GM23338 (cell line): ENCODE measurements at regions not wholly inside any gene's neighbourhood (a gene's known extent, or its start where the extent isn't known, plus 50 kb on each side); places are given as distances from the start of the nearest gene placed in this dataset.

Experiments
- CREB1 ChIP-seq: fragments of 250-450 bp; sonication (Bioruptor Pico); IDR thresholded peaks from 2 replicates; pipeline ENCODE4 v1.5.0; 2020; ENCODE audit warnings: low read depth, mild to moderate bottlenecking, moderate library complexity
- CTCF ChIP-seq, 2 experiments: fragments of 200-600 bp in 1 of 2; sonication (generic) in 1 of 2; conservative IDR thresholded peaks; 2 replicates each; pipeline versions ENCODE4 v1.5.1 to v1.6.1; 2016 to 2017; ENCODE audit warnings: antibody characterized with exemption in 2 of 2, low read depth in 2 of 2, mild to moderate bottlenecking in 2 of 2, moderate library complexity in 1 of 2
- ETS1 ChIP-seq: IDR thresholded peaks from 2 replicates; pipeline ENCODE4 v1.6.1; 2016; ENCODE audit warnings: antibody characterized with exemption
- EZH2 ChIP-seq: fragments of 200-600 bp; sonication (generic); IDR thresholded peaks from one replicate; pipeline ENCODE4 v1.8.0; 2017; ENCODE audit warnings: antibody characterized with exemption, mild to moderate bottlenecking, low read depth; ENCODE audit not compliant: unreplicated experiment
- EZH2phosphoT487 ChIP-seq: fragments of 200-600 bp; sonication (generic); IDR thresholded peaks from one replicate; pipeline ENCODE4 v1.8.1; 2018; ENCODE audit warnings: antibody characterized with exemption; ENCODE audit not compliant: unreplicated experiment
- JUNB ChIP-seq: IDR thresholded peaks from one replicate; pipeline ENCODE4 v1.6.1; 2016; ENCODE audit warnings: antibody characterized with exemption; ENCODE audit not compliant: unreplicated experiment
- POLR2AphosphoS5 ChIP-seq: IDR thresholded peaks from 2 replicates; pipeline ENCODE4 v1.6.1; 2016; ENCODE audit warnings: antibody characterized with exemption, low read depth
- REST ChIP-seq: IDR thresholded peaks from one replicate; pipeline ENCODE4 v1.6.1; 2018; ENCODE audit warnings: antibody characterized with exemption; ENCODE audit not compliant: unreplicated experiment
- STAT1 ChIP-seq: IDR thresholded peaks from one replicate; pipeline ENCODE4 v1.6.1; 2016; ENCODE audit warnings: antibody characterized with exemption; ENCODE audit not compliant: unreplicated experiment
- ZNF462 ChIP-seq: fragments of 250-450 bp; sonication (Bioruptor Pico); IDR thresholded peaks from 2 replicates; pipeline ENCODE4 v1.5.0; 2020; ENCODE audit warnings: mild to moderate bottlenecking, moderate library complexity

GRCh38 chr4:117157360-117157759 lies 72.0 kb upstream of the TRAM1L1 start:
- TF ChIP-seq CTCF (conservative IDR thresholded peaks at IDR 0.05; ENCODE audit: low read depth in 2 of 2) (no peak), EZH2phosphoT487 (no peak), POLR2AphosphoS5 (no peak), CREB1 (CRISPR knock-in tag) (no peak), EZH2 (no peak), REST (no peak), JUNB (no peak), STAT1 (no peak), ETS1 (no peak), ZNF462 (no peak)
